WERI-Rb-1 (cell line): ENCODE measurements at regions not wholly inside any gene's neighbourhood (a gene's known extent, or its start where the extent isn't known, plus 50 kb on each side); places are given as distances from the start of the nearest gene placed in this dataset.
"Not testable (repeated sequence)": the region's sequence is repeated elsewhere in the genome, so short reads cannot be mapped to it uniquely, and the experiment has no call there.

Experiments
- DNase-seq: peaks from one replicate; pipeline ENCODE4 v3.0.0-alpha.2; 2020
- H3K27ac ChIP-seq: fragments of 250-450 bp; sonication (Bioruptor Pico); 2 replicates; pipeline ENCODE4 v1.5.1; 2020; ENCODE audit warnings: mild to moderate bottlenecking, moderate library complexity
- H3K27me3 ChIP-seq: fragments of 250-450 bp; sonication (Bioruptor Pico); 2 replicates; pipeline ENCODE4 v1.5.1; 2021; ENCODE audit warnings: mild to moderate bottlenecking, low read depth, moderate library complexity; ENCODE audit not compliant: insufficient read depth, severe bottlenecking
- H3K36me3 ChIP-seq: fragments of 250-450 bp; sonication (Bioruptor Pico); 2 replicates; pipeline ENCODE4 v1.5.1; 2020; ENCODE audit warnings: mild to moderate bottlenecking, moderate library complexity
- H3K4me3 ChIP-seq: 2 replicates; pipeline ENCODE4 v1.5.1; 2011; ENCODE audit warnings: low read depth, mild to moderate bottlenecking, control low read depth, low read length
- H3K9me3 ChIP-seq: fragments of 250-450 bp; sonication (Bioruptor Pico); 2 replicates; pipeline ENCODE4 v1.5.1; 2021; ENCODE audit warnings: mild to moderate bottlenecking, moderate library complexity; ENCODE audit not compliant: severe bottlenecking
- TF ChIP-seq, protein P1 (sequence below): IDR thresholded peaks from 2 replicates; pipeline ENCODE4 v1.5.1; 2011; ENCODE audit warnings: low read depth, mild to moderate bottlenecking, control low read depth, inconsistent platforms, low read length

DNA sequence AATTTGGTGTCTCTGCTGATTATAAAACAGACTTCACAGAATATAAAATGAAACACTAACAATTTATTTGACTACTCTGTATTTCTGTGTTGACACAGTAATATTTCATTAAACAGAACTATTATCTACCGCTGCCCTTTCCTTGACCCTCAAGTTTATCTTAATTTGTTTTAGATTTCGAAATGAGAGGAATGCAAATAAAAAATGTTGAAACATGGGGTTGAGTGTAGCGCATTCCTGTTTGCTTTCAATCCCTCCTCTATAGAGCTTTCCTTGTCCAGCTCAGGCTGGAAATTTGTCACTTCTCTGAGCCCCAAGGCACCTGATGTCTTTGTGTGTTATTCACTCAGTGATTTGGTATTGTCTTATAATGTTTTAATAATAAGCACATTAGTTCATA, 550.2 kb downstream of the ZBBX start:
- no peaks in the 10 kb centered on the region for H3K36me3 ChIP-seq
- H3K27ac ChIP-seq, result no peak overlapping the region
- TF ChIP-seq, protein P1, sequence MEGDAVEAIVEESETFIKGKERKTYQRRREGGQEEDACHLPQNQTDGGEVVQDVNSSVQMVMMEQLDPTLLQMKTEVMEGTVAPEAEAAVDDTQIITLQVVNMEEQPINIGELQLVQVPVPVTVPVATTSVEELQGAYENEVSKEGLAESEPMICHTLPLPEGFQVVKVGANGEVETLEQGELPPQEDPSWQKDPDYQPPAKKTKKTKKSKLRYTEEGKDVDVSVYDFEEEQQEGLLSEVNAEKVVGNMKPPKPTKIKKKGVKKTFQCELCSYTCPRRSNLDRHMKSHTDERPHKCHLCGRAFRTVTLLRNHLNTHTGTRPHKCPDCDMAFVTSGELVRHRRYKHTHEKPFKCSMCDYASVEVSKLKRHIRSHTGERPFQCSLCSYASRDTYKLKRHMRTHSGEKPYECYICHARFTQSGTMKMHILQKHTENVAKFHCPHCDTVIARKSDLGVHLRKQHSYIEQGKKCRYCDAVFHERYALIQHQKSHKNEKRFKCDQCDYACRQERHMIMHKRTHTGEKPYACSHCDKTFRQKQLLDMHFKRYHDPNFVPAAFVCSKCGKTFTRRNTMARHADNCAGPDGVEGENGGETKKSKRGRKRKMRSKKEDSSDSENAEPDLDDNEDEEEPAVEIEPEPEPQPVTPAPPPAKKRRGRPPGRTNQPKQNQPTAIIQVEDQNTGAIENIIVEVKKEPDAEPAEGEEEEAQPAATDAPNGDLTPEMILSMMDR, result no peak
- H3K9me3 ChIP-seq, result no peaks in the 10 kb centered on the region
- H3K27me3 ChIP-seq, result no peaks in the 10 kb centered on the region
- no peak overlapping the region for H3K4me3 ChIP-seq
- no peak for DNase-seq

DNA sequence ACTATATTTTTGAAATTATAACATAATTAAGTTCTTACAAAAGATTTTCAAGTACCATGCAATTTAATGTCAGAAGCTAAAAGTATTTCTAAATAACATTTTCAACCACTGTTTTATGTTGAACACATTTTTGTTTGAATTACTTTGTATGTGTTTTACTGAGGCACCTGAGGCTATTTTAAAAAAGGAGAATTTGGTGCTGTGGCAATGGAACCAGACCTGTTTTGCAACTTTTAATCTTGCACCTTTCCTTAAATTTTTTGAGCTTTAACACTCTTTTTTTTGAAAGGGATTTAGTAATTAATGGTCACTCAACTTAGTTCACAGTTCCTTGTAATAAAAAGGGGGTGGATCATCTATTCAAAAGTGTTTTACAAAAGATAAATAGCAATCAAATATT, 561.6 kb downstream of the ZBBX start:
- TF ChIP-seq, protein P1, result no peak
- H3K36me3 ChIP-seq, result no peaks in the 10 kb centered on the region
- H3K27me3 ChIP-seq, result no peaks in the 10 kb centered on the region
- DNase-seq, result no peak
- no peak overlapping the region for H3K27ac ChIP-seq
- no peaks in the 10 kb centered on the region for H3K9me3 ChIP-seq
- H3K4me3 ChIP-seq, result no peak overlapping the region

DNA sequence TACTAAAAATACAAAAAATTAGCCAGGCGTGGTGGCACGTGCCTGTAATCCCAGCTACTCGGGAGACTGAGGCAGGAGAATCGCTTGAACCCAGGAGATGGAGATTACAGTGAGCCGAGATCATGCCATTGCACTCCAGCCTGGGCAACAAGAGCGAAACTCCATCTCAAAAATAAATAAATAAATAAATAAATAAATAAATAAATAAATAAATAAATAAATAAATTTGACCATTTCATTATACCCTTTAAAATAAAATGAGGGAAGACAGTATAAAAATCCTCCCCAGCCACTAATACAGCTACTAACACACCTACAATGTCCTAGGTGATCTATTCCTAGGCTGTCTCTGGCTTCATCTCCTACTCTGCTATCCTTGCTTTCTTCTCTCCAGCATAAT, 562.8 kb downstream of the ZBBX start:
- not testable (repeated sequence) for H3K9me3 ChIP-seq, H3K27me3 ChIP-seq, H3K36me3 ChIP-seq, H3K4me3 ChIP-seq, DNase-seq, H3K27ac ChIP-seq

DNA sequence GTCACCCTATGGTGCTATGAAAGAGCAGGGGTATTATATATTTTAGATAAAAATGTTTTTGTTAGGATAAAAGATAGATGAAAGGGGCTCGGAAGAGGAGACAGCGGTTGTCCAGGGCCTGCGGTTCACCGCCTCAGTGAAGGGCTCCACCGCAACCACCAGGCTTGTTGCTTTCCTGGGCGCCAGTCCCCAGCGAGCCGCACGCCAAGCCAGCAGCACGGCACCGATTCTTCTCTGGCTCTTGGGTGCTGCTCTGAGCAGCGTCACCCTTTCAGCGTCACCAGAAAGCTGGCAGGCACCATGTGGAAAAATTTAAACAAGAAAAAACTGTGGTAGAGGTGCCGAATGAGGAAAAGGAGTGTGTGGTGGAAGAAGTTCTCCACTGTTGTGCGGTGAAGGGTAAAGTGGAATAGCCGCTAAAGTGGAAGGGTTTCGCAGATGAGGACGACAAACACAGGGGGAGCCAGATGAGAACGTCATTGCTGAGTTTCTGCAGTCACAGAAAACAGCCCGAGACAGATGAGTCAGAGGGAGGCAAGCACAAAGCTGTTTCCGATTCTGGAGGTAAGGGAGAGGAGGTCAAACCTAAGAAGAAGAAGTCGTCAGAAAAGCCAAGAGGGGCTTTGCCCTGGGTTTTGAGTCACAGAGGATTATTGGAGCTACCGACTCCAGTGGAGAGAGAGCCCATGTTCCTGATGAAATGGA, 569.2 kb downstream of the ZBBX start:
- DNase-seq, result no peak
- H3K36me3 ChIP-seq, result no peaks in the 10 kb centered on the region
- H3K27me3 ChIP-seq, result no peaks in the 10 kb centered on the region
- H3K27ac ChIP-seq, result no peak overlapping the region
- H3K4me3 ChIP-seq, result no peak overlapping the region
- TF ChIP-seq, protein P1, result no peak
- no peaks in the 10 kb centered on the region for H3K9me3 ChIP-seq

DNA sequence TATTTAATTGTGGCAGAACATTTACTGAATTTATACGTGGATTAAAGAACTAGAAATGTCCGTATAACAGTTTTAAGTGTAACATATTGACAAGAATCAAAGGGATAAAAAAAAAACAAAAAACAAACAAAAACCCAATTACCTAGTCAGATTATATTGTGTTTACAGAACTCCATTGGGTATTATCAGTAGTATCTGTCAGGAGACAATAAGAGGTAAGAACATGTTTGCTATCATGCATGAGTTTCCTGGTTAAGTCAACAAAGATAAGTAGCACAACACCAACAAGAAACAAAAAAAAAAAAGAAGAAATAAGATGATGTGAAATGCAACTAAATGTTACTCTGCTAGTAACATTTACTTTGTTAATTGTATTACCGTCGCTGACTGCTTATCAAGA, 570.6 kb downstream of the ZBBX start:
- Histone ChIP-seq H3K4me3 (no peak overlapping the region), H3K27me3 (no peaks in the 10 kb centered on the region), H3K9me3 (no peaks in the 10 kb centered on the region), H3K36me3 (no peaks in the 10 kb centered on the region), H3K27ac (no peak overlapping the region)
- TF ChIP-seq, protein P1, result no peak
- DNase-seq, result no peak

DNA sequence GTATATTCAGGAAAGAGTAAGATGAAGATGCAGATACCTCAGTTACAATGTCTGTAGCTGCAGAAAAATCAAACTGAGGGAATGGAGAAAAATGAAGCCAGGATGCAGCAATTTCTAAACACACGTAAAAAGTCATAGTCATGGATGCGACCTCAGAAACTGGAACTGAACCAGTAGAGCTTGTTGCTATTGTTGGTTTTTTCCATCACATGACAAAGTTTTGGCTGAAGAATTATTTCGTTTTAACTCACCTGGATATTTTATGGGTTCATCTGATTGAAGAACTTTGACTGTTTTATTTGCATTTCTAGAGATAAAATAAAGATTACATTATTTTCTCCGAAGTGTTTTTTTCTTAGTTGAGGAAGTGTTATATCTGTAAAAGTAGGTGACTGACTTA, 591.2 kb downstream of the ZBBX start:
- H3K4me3 ChIP-seq, result no peak overlapping the region
- no peak for DNase-seq
- H3K27me3 ChIP-seq, result no peaks in the 10 kb centered on the region
- H3K27ac ChIP-seq, result no peak overlapping the region
- TF ChIP-seq, protein P1, result no peak
- H3K9me3 ChIP-seq, result no peaks in the 10 kb centered on the region
- H3K36me3 ChIP-seq, result no peaks in the 10 kb centered on the region
